Left ventricle myocardium inferior (tissue), 1 donor: ENCODE measurements at regions not wholly inside any gene's neighbourhood (a gene's known extent, or its start where the extent isn't known, plus 50 kb on each side); places are given as distances from the start of the nearest gene placed in this dataset.

Experiments used
- DNase-seq: peaks from one replicate; pipeline ENCODE4 v3.0.0-alpha.2; 2020
- H3K27ac ChIP-seq: fragments of 200-600 bp; replicated peaks from 2 replicates; pipeline ENCODE4 v1.8.0; 2021
- H3K27me3 ChIP-seq: fragments of 200-600 bp; 2 replicates; pipeline ENCODE4 v1.8.0; 2021; ENCODE audit warnings: low read depth
- H3K36me3 ChIP-seq: fragments of 200-600 bp; 2 replicates; pipeline ENCODE4 v1.8.0; 2021
- H3K4me1 ChIP-seq: fragments of 200-600 bp; 2 replicates; pipeline ENCODE4 v1.8.0; 2021
- H3K4me3 ChIP-seq: fragments of 200-600 bp; 2 replicates; pipeline ENCODE4 v1.8.0; 2021; ENCODE audit warnings: mild to moderate bottlenecking, moderate library complexity
- H3K9me3 ChIP-seq: fragments of 200-600 bp; replicated peaks from 2 replicates; pipeline ENCODE4 v1.8.0; 2021
- CTCF ChIP-seq: fragments of 200-600 bp; IDR thresholded peaks from 2 replicates; pipeline ENCODE4 v1.8.0; 2021; ENCODE audit warnings: antibody characterized with exemption, mild to moderate bottlenecking, borderline replicate concordance
- intact Hi-C: fragments of 100-400 bp; cut with micrococcal nuclease; formaldehyde crosslinking; loops from one replicate; pipeline ENCODE4 v1.11.0; 2022
- donor health status: DM: no; HTN: yes; CAD: no; lungs with severe emphysema.

GRCh38 chr14:22476005-22476751 lies 112.8 kb downstream of the DAD1 start:
- peak overlapping the region; percentile 41 for H3K27ac ChIP-seq
- H3K4me3 ChIP-seq, result no peak overlapping the region
- TF ChIP-seq CTCF, result no peak
- no peaks in the 10 kb centered on the region for H3K9me3 ChIP-seq
- H3K27me3 ChIP-seq, result no peaks in the 10 kb centered on the region
- no peaks in the 10 kb centered on the region for H3K36me3 ChIP-seq
- peaks cover 84% of the 10 kb centered on the region for H3K4me1 ChIP-seq
- no peak for DNase-seq
- intact Hi-C loops, result loop anchor here (5.0 kb wide), 1 partner anchor 84 kb away; no protein-coding TSS in a partner anchor

- intact Hi-C loops, result loop anchor here (5.0 kb wide), 1 partner anchor 83 kb away; no protein-coding TSS in a partner anchor
- Histone ChIP-seq H3K9me3 (no peaks in the 10 kb centered on the region), H3K4me3 (no peak overlapping the region), H3K27ac (no peak overlapping the region), H3K27me3 (no peaks in the 10 kb centered on the region), H3K36me3 (no peaks in the 10 kb centered on the region), H3K4me1 (peaks cover 76% of the 10 kb centered on the region)
- no peak for DNase-seq
- no peak for TF ChIP-seq CTCF
Observed at GRCh38 chr14:22475381-22475780, 113.6 kb downstream of the DAD1 start.

GRCh38 chr14:22474730-22475351 lies 114.2 kb downstream of the DAD1 start:
- Histone ChIP-seq H3K4me3 (no peak overlapping the region), H3K27ac (no peak overlapping the region), H3K36me3 (no peaks in the 10 kb centered on the region), H3K4me1 (peaks cover 73% of the 10 kb centered on the region), H3K9me3 (no peaks in the 10 kb centered on the region), H3K27me3 (no peaks in the 10 kb centered on the region)
- no peak for DNase-seq
- no peak for TF ChIP-seq CTCF
- intact Hi-C loops, result loop anchor here (5.0 kb wide), 1 partner anchor 83 kb away; no protein-coding TSS in a partner anchor

GRCh38 chr14:22472935-22473854 lies 115.8 kb downstream of the DAD1 start:
- TF ChIP-seq CTCF, result peak; percentile 60
- Histone ChIP-seq H3K27me3 (no peaks in the 10 kb centered on the region), H3K4me1 (peaks cover 63% of the 10 kb centered on the region), H3K9me3 (no peaks in the 10 kb centered on the region), H3K36me3 (no peaks in the 10 kb centered on the region), H3K4me3 (no peak overlapping the region), H3K27ac (peak overlapping the region; percentile 14)
- no peak for DNase-seq
- intact Hi-C loops, result no loop called here

- Histone ChIP-seq H3K27ac (peak overlapping the region; percentile 14), H3K27me3 (no peaks in the 10 kb centered on the region), H3K4me1 (peaks cover 56% of the 10 kb centered on the region), H3K36me3 (no peaks in the 10 kb centered on the region), H3K4me3 (no peak overlapping the region), H3K9me3 (no peaks in the 10 kb centered on the region)
- no peak for DNase-seq
- intact Hi-C loops, result no loop called here
- TF ChIP-seq CTCF, result no peak
Observed at GRCh38 chr14:22472466-22472865, 116.6 kb downstream of the DAD1 start.
